CD4-positive, alpha-beta memory T cell (primary cell): ENCODE measurements at regions not wholly inside any gene's neighbourhood (a gene's known extent, or its start where the extent isn't known, plus 50 kb on each side); places are given as distances from the start of the nearest gene placed in this dataset.

Source experiments
- CTCF ChIA-PET: fragments of 350-600 bp; sonication (Branson Sonifier 250); formaldehyde crosslinking; loops from one replicate; lab custom pipeline; 2021; ENCODE audit warnings: inconsistent platforms; ENCODE audit not compliant: partially characterized antibody; lab: Charles Lee
- POLR2A ChIA-PET: fragments of 350-600 bp; sonication (Branson Sonifier 250); formaldehyde crosslinking; loops from one replicate; lab custom pipeline; 2021; ENCODE audit not compliant: partially characterized antibody; lab: Charles Lee
- DNase-seq, 5 donors: peaks; one replicate each; pipeline versions ENCODE4 v3.0.0 to v3.0.0-alpha.2; 2020 to 2022; ENCODE audit warnings: mixed read lengths in 1 of 5
- H3K27ac ChIP-seq: one replicate; pipeline ENCODE4 v1.7.0; 2013; ENCODE audit warnings: low read depth, low read length
- H3K27me3 ChIP-seq: 2 replicates; pipeline ENCODE4 v1.7.0; 2013; ENCODE audit warnings: mild to moderate bottlenecking, low read length, moderate library complexity; ENCODE audit not compliant: insufficient read depth
- H3K36me3 ChIP-seq: 2 replicates; pipeline ENCODE4 v1.7.0; 2013; ENCODE audit warnings: mild to moderate bottlenecking, low read length, moderate library complexity; ENCODE audit not compliant: insufficient read depth
- H3K4me1 ChIP-seq: 2 replicates; pipeline ENCODE4 v1.7.0; 2013; ENCODE audit warnings: mild to moderate bottlenecking, low read length, moderate library complexity; ENCODE audit not compliant: insufficient read depth
- H3K4me3 ChIP-seq, 2 donors: one replicate each; pipeline ENCODE4 v1.7.0; 2013; ENCODE audit warnings: low read length in 2 of 2, mild to moderate bottlenecking in 1 of 2
- H3K9me3 ChIP-seq, 2 donors: one replicate each; pipeline ENCODE4 v1.7.0; 2013; ENCODE audit warnings: low read length in 2 of 2, control low read depth in 1 of 2; ENCODE audit not compliant: control insufficient read depth in 1 of 2
- H3K27ac Mint-ChIP-seq, 7 donors: one replicate each; pipeline ENCODE4 v1.8.0; 2020 to 2021; ENCODE audit warnings: mixed read lengths in 7 of 7, mild to moderate bottlenecking in 6 of 7, inconsistent platforms in 3 of 7, moderate library complexity in 3 of 7
- H3K27me3 Mint-ChIP-seq, 2 donors: one replicate each; pipeline ENCODE4 v1.8.0; 2020 to 2021; ENCODE audit warnings: mixed read lengths in 2 of 2
- H3K36me3 Mint-ChIP-seq, 2 donors: one replicate each; pipeline ENCODE4 v1.8.0; 2020 to 2021; ENCODE audit warnings: mixed read lengths in 2 of 2, inconsistent platforms in 1 of 2, mild to moderate bottlenecking in 1 of 2
- H3K4me1 Mint-ChIP-seq, 4 donors: one replicate each; pipeline ENCODE4 v1.8.0; 2020 to 2021; ENCODE audit warnings: mixed read lengths in 4 of 4, mild to moderate bottlenecking in 1 of 4
- H3K4me3 Mint-ChIP-seq, 8 donors: one replicate each; pipeline ENCODE4 v1.8.0; 2020 to 2021; ENCODE audit warnings: mixed read lengths in 8 of 8, mild to moderate bottlenecking in 7 of 8, moderate library complexity in 6 of 8, inconsistent platforms in 3 of 8
- H3K9me3 Mint-ChIP-seq, 8 donors: one replicate each; pipeline ENCODE4 v1.8.0; 2020 to 2021; ENCODE audit warnings: mixed read lengths in 8 of 8, mild to moderate bottlenecking in 5 of 8, inconsistent platforms in 3 of 8, moderate library complexity in 1 of 8
- intact Hi-C: fragments of 100-400 bp; cut with micrococcal nuclease; formaldehyde crosslinking; loops from one replicate; pipeline ENCODE4 v1.15.1; 2023

- intact Hi-C loops: no loop called here
- H3K36me3 ChIP-seq: no peaks in the 10 kb centered on the region
- no peaks in the 10 kb centered on the region for H3K27me3 ChIP-seq
- H3K4me1 ChIP-seq: no peaks in the 10 kb centered on the region
- DNase-seq: no peak
- no peaks in the 10 kb centered on the region for H3K4me1 Mint-ChIP-seq
- ChIA-PET POLR2A (no interaction called here), CTCF (no interaction called here)
- H3K27me3 Mint-ChIP-seq: peaks cover 0 to 3% of the 10 kb centered on the region in 2 donors
- no peak overlapping the region for H3K27ac ChIP-seq
- H3K4me3 ChIP-seq: no peak overlapping the region
- peaks cover 0 to 8% (median 0%) of the 10 kb centered on the region in 8 donors for H3K9me3 Mint-ChIP-seq
- H3K4me3 Mint-ChIP-seq: no peak overlapping the region
- H3K27ac Mint-ChIP-seq: no peak overlapping the region
- no peaks in the 10 kb centered on the region for H3K36me3 Mint-ChIP-seq
- no peaks in the 10 kb centered on the region for H3K9me3 ChIP-seq
These were observed 225.3 kb downstream of the THBS2 start for GRCh38 chr6:169028343-169028742.

- H3K9me3 ChIP-seq: no peaks in the 10 kb centered on the region
- DNase-seq: no peak
- H3K4me3 ChIP-seq: no peak overlapping the region
- Mint-ChIP-seq H3K9me3 (peaks cover 0 to 10% (median 0%) of the 10 kb centered on the region in 8 donors), H3K27me3 (no peaks in the 10 kb centered on the region), H3K4me1 (no peaks in the 10 kb centered on the region), H3K27ac (no peak overlapping the region), H3K36me3 (no peaks in the 10 kb centered on the region), H3K4me3 (no peak overlapping the region)
- no peak overlapping the region for H3K27ac ChIP-seq
- intact Hi-C loops: no loop called here
- H3K36me3 ChIP-seq: no peaks in the 10 kb centered on the region
- no peaks in the 10 kb centered on the region for H3K4me1 ChIP-seq
- H3K27me3 ChIP-seq: no peaks in the 10 kb centered on the region
- ChIA-PET CTCF (no interaction called here), POLR2A (no interaction called here)
These were observed 227.5 kb downstream of the THBS2 start for GRCh38 chr6:169026175-169026574.

GRCh38 chr6:169024047-169024660 lies 229.5 kb downstream of the THBS2 start:
- H3K4me1 ChIP-seq: no peaks in the 10 kb centered on the region
- no peak overlapping the region for H3K27ac ChIP-seq
- H3K4me3 Mint-ChIP-seq: no peak overlapping the region
- H3K27me3 ChIP-seq: no peaks in the 10 kb centered on the region
- ChIA-PET POLR2A (no interaction called here), CTCF (no interaction called here)
- peaks cover 0 to 10% (median 0%) of the 10 kb centered on the region in 8 donors for H3K9me3 Mint-ChIP-seq
- no peaks in the 10 kb centered on the region for H3K9me3 ChIP-seq
- H3K27ac Mint-ChIP-seq: no peak overlapping the region
- intact Hi-C loops: no loop called here
- no peaks in the 10 kb centered on the region for H3K36me3 ChIP-seq
- no peak for DNase-seq
- H3K4me1 Mint-ChIP-seq: no peaks in the 10 kb centered on the region
- no peak overlapping the region for H3K4me3 ChIP-seq
- no peaks in the 10 kb centered on the region for H3K36me3 Mint-ChIP-seq
- peaks cover 1 to 8% of the 10 kb centered on the region in 2 donors for H3K27me3 Mint-ChIP-seq

- H3K36me3 Mint-ChIP-seq: no peaks in the 10 kb centered on the region
- ChIA-PET POLR2A (no interaction called here), CTCF (no interaction called here)
- H3K9me3 Mint-ChIP-seq: peaks cover 0 to 10% (median 0%) of the 10 kb centered on the region in 8 donors
- Histone ChIP-seq H3K4me3 (no peak overlapping the region), H3K4me1 (no peaks in the 10 kb centered on the region), H3K9me3 (no peaks in the 10 kb centered on the region), H3K36me3 (no peaks in the 10 kb centered on the region), H3K27me3 (no peaks in the 10 kb centered on the region), H3K27ac (no peak overlapping the region)
- H3K4me1 Mint-ChIP-seq: no peaks in the 10 kb centered on the region
- no peak for DNase-seq
- intact Hi-C loops: no loop called here
- H3K27me3 Mint-ChIP-seq: peaks cover 1 to 8% of the 10 kb centered on the region in 2 donors
- no peak overlapping the region for H3K27ac Mint-ChIP-seq
- no peak overlapping the region for H3K4me3 Mint-ChIP-seq
These were observed 230.3 kb downstream of the THBS2 start for GRCh38 chr6:169023161-169023874.

- Mint-ChIP-seq H3K27me3 (peaks cover 4 to 8% of the 10 kb centered on the region in 2 donors), H3K27ac (no peak overlapping the region), H3K4me1 (no peaks in the 10 kb centered on the region), H3K9me3 (peaks cover 2 to 14% (median 8%) of the 10 kb centered on the region in 8 donors), H3K36me3 (no peaks in the 10 kb centered on the region), H3K4me3 (no peak overlapping the region)
- POLR2A ChIA-PET: no interaction called here
- no peaks in the 10 kb centered on the region for H3K4me1 ChIP-seq
- CTCF ChIA-PET: no interaction called here
- intact Hi-C loops: no loop called here
- peaks cover 0 to 4% of the 10 kb centered on the region in 2 donors for H3K9me3 ChIP-seq
- H3K27ac ChIP-seq: no peak overlapping the region
- DNase-seq: no peak
- no peaks in the 10 kb centered on the region for H3K36me3 ChIP-seq
- no peaks in the 10 kb centered on the region for H3K27me3 ChIP-seq
- no peak overlapping the region for H3K4me3 ChIP-seq
These were observed 231.6 kb downstream of the THBS2 start for GRCh38 chr6:169022079-169022478.

GRCh38 chr6:169020821-169021220 lies 232.8 kb downstream of the THBS2 start:
- Histone ChIP-seq H3K9me3 (peaks cover 0 to 12% of the 10 kb centered on the region in 2 donors), H3K4me3 (no peak overlapping the region), H3K36me3 (no peaks in the 10 kb centered on the region), H3K27ac (no peak overlapping the region), H3K27me3 (no peaks in the 10 kb centered on the region), H3K4me1 (no peaks in the 10 kb centered on the region)
- Mint-ChIP-seq H3K27ac (no peak overlapping the region), H3K36me3 (no peaks in the 10 kb centered on the region), H3K4me1 (no peaks in the 10 kb centered on the region), H3K9me3 (peaks cover 4 to 24% (median 18%) of the 10 kb centered on the region in 8 donors), H3K27me3 (peaks cover 6 to 10% of the 10 kb centered on the region in 2 donors), H3K4me3 (no peak overlapping the region)
- no peak for DNase-seq
- CTCF ChIA-PET: no interaction called here
- intact Hi-C loops: no loop called here
- POLR2A ChIA-PET: no interaction called here

- Histone ChIP-seq H3K36me3 (no peaks in the 10 kb centered on the region), H3K4me3 (no peak overlapping the region), H3K27me3 (no peaks in the 10 kb centered on the region), H3K4me1 (no peaks in the 10 kb centered on the region), H3K9me3 (peaks cover 0 to 12% of the 10 kb centered on the region in 2 donors), H3K27ac (no peak overlapping the region)
- Mint-ChIP-seq H3K4me1 (no peaks in the 10 kb centered on the region), H3K27ac (no peak overlapping the region), H3K4me3 (no peak overlapping the region), H3K36me3 (no peaks in the 10 kb centered on the region), H3K27me3 (peaks cover 10 to 13% of the 10 kb centered on the region in 2 donors), H3K9me3 (peaks cover 4 to 32% (median 18%) of the 10 kb centered on the region in 8 donors)
- POLR2A ChIA-PET: no interaction called here
- CTCF ChIA-PET: no interaction called here
- no peak for DNase-seq
- intact Hi-C loops: no loop called here
These were observed 233.7 kb downstream of the THBS2 start for GRCh38 chr6:169019727-169020491.
